ENCODE measurements at regions not wholly inside any gene's neighbourhood (a gene's known extent, or its start where the extent isn't known, plus 50 kb on each side); places are given as distances from the start of the nearest gene placed in this dataset.

GRCh38 chr4:184329659-184330400, 112.2 kb upstream of the ENPP6 start:
- Histone ChIP-seq H2BK15ac (ENCODE audit: low read length) (no peak overlapping the region), H4K91ac (ENCODE audit: low read depth, low read length, poor library complexity) (no peak overlapping the region), H3K36me3 (replicated peaks in 1 of 2; ENCODE audit: control insufficient read depth in 2 of 2, insufficient read depth in 2 of 2, low read length in 2 of 2) (no peaks in the 10 kb centered on the region), H2AFZ (ENCODE audit: low read length) (no peak overlapping the region), H3K79me1 (ENCODE audit: low read depth, low read length) (no peaks in the 10 kb centered on the region), H3K27ac (replicated peaks; ENCODE audit: low read length) (no peak overlapping the region), H3K4me3 (ENCODE audit: low read length in 2 of 2) (no peak overlapping the region), H3K9ac (ENCODE audit: low read depth, low read length, poor library complexity) (no peak overlapping the region), H2BK12ac (ENCODE audit: low read length) (no peak overlapping the region), H3K4me1 (ENCODE audit: control insufficient read depth in 2 of 2, insufficient read depth in 1 of 2, low read depth in 1 of 2, low read length in 2 of 2) (peaks cover 0 to 2% of the 10 kb centered on the region in 2 donors), H4K8ac (ENCODE audit: low read depth, low read length) (no peak overlapping the region), H3K9me3 (replicated peaks in 1 of 2; ENCODE audit: control insufficient read depth in 2 of 2, insufficient read depth in 1 of 2, low read depth in 1 of 2, low read length in 2 of 2) (no peaks in the 10 kb centered on the region), H2BK5ac (ENCODE audit: low read length) (no peak overlapping the region), H3K23ac (ENCODE audit: low read depth, low read length, poor library complexity) (no peak overlapping the region), H3K14ac (ENCODE audit: low read length) (no peak overlapping the region), H2AK5ac (ENCODE audit: low read depth, low read length) (no peak overlapping the region), H3K18ac (ENCODE audit: low read length) (no peak overlapping the region), H3K4me2 (ENCODE audit: insufficient read depth, low read length, poor library complexity, severe bottlenecking) (no peak overlapping the region), H3K27me3 (ENCODE audit: control insufficient read depth in 3 of 3, insufficient read depth in 3 of 3, low read depth in 1 of 3, low read length in 3 of 3) (no peaks in the 10 kb centered on the region), H2BK120ac (ENCODE audit: low read depth, low read length) (no peak overlapping the region), H3K4ac (ENCODE audit: low read length) (no peak overlapping the region)
- DNase-seq (ENCODE audit: low spot score), result no peak
- WGBS, 2 donors (ENCODE audit: extremely low coverage in 2 of 2, insufficient read length in 2 of 2, insufficient replicate concordance in 1 of 2), result no CpG with 5 or more reads among the region's 14 CpGs

GRCh38 chr4:184329235-184329634, 111.6 kb upstream of the ENPP6 start:
- H2AK5ac ChIP-seq (ENCODE audit: low read depth, low read length), result no peak overlapping the region
- peaks cover 0 to 2% of the 10 kb centered on the region in 2 donors for H3K4me1 ChIP-seq (ENCODE audit: control insufficient read depth in 2 of 2, insufficient read depth in 1 of 2, low read depth in 1 of 2, low read length in 2 of 2)
- H2BK15ac ChIP-seq (ENCODE audit: low read length), result no peak overlapping the region
- no CpG with 5 or more reads among the region's 9 CpGs for WGBS, 2 donors (ENCODE audit: extremely low coverage in 2 of 2, insufficient read length in 2 of 2, insufficient replicate concordance in 1 of 2)
- H3K4ac ChIP-seq (ENCODE audit: low read length), result no peak overlapping the region
- H3K9ac ChIP-seq (ENCODE audit: low read depth, low read length, poor library complexity), result no peak overlapping the region
- no peak overlapping the region for H2BK120ac ChIP-seq (ENCODE audit: low read depth, low read length)
- no peak overlapping the region for H3K18ac ChIP-seq (ENCODE audit: low read length)
- H3K27me3 ChIP-seq (ENCODE audit: control insufficient read depth in 3 of 3, insufficient read depth in 3 of 3, low read depth in 1 of 3, low read length in 3 of 3), result no peaks in the 10 kb centered on the region
- DNase-seq (ENCODE audit: low spot score), result no peak
- H3K4me2 ChIP-seq (ENCODE audit: insufficient read depth, low read length, poor library complexity, severe bottlenecking), result no peak overlapping the region
- H2AFZ ChIP-seq (ENCODE audit: low read length), result no peak overlapping the region
- H4K91ac ChIP-seq (ENCODE audit: low read depth, low read length, poor library complexity), result no peak overlapping the region
- H3K79me1 ChIP-seq (ENCODE audit: low read depth, low read length), result no peaks in the 10 kb centered on the region
- H4K8ac ChIP-seq (ENCODE audit: low read depth, low read length), result no peak overlapping the region
- no peaks in the 10 kb centered on the region for H3K36me3 ChIP-seq (replicated peaks in 1 of 2; ENCODE audit: control insufficient read depth in 2 of 2, insufficient read depth in 2 of 2, low read length in 2 of 2)
- no peak overlapping the region for H3K4me3 ChIP-seq (ENCODE audit: low read length in 2 of 2)
- H3K27ac ChIP-seq (replicated peaks; ENCODE audit: low read length), result no peak overlapping the region
- H2BK5ac ChIP-seq (ENCODE audit: low read length), result no peak overlapping the region
- H3K14ac ChIP-seq (ENCODE audit: low read length), result no peak overlapping the region
- H2BK12ac ChIP-seq (ENCODE audit: low read length), result no peak overlapping the region
- H3K23ac ChIP-seq (ENCODE audit: low read depth, low read length, poor library complexity), result no peak overlapping the region
- H3K9me3 ChIP-seq (replicated peaks in 1 of 2; ENCODE audit: control insufficient read depth in 2 of 2, insufficient read depth in 1 of 2, low read depth in 1 of 2, low read length in 2 of 2), result no peaks in the 10 kb centered on the region

- Histone ChIP-seq H2BK5ac (ENCODE audit: low read length) (no peak overlapping the region), H3K4me3 (ENCODE audit: low read length in 2 of 2) (no peak overlapping the region), H2AK5ac (ENCODE audit: low read depth, low read length) (no peak overlapping the region), H3K14ac (ENCODE audit: low read length) (no peak overlapping the region), H2AFZ (ENCODE audit: low read length) (no peak overlapping the region), H3K9me3 (replicated peaks in 1 of 2; ENCODE audit: control insufficient read depth in 2 of 2, insufficient read depth in 1 of 2, low read depth in 1 of 2, low read length in 2 of 2) (no peaks in the 10 kb centered on the region), H3K9ac (ENCODE audit: low read depth, low read length, poor library complexity) (no peak overlapping the region), H3K18ac (ENCODE audit: low read length) (no peak overlapping the region), H2BK120ac (ENCODE audit: low read depth, low read length) (no peak overlapping the region), H3K27ac (replicated peaks; ENCODE audit: low read length) (no peak overlapping the region), H4K8ac (ENCODE audit: low read depth, low read length) (no peak overlapping the region), H3K36me3 (replicated peaks in 1 of 2; ENCODE audit: control insufficient read depth in 2 of 2, insufficient read depth in 2 of 2, low read length in 2 of 2) (no peaks in the 10 kb centered on the region), H3K27me3 (ENCODE audit: control insufficient read depth in 3 of 3, insufficient read depth in 3 of 3, low read depth in 1 of 3, low read length in 3 of 3) (no peaks in the 10 kb centered on the region), H3K23ac (ENCODE audit: low read depth, low read length, poor library complexity) (no peak overlapping the region), H3K4ac (ENCODE audit: low read length) (no peak overlapping the region), H4K91ac (ENCODE audit: low read depth, low read length, poor library complexity) (no peak overlapping the region), H2BK15ac (ENCODE audit: low read length) (no peak overlapping the region), H3K4me2 (ENCODE audit: insufficient read depth, low read length, poor library complexity, severe bottlenecking) (no peak overlapping the region), H3K79me1 (ENCODE audit: low read depth, low read length) (no peaks in the 10 kb centered on the region), H3K4me1 (ENCODE audit: control insufficient read depth in 2 of 2, insufficient read depth in 1 of 2, low read depth in 1 of 2, low read length in 2 of 2) (peaks cover 0 to 2% of the 10 kb centered on the region in 2 donors), H2BK12ac (ENCODE audit: low read length) (no peak overlapping the region)
- DNase-seq (ENCODE audit: low spot score), result no peak
- no CpG with 5 or more reads among the region's 7 CpGs for WGBS, 2 donors (ENCODE audit: extremely low coverage in 2 of 2, insufficient read length in 2 of 2, insufficient replicate concordance in 1 of 2)
Measured at GRCh38 chr4:184328022-184328736, 110.5 kb upstream of the ENPP6 start.

GRCh38 chr4:184324939-184325477, 107.3 kb upstream of the ENPP6 start:
- no peaks in the 10 kb centered on the region for H3K9me3 ChIP-seq (replicated peaks in 1 of 2; ENCODE audit: control insufficient read depth in 2 of 2, insufficient read depth in 1 of 2, low read depth in 1 of 2, low read length in 2 of 2)
- no peak overlapping the region for H2BK12ac ChIP-seq (ENCODE audit: low read length)
- no peaks in the 10 kb centered on the region for H3K36me3 ChIP-seq (replicated peaks in 1 of 2; ENCODE audit: control insufficient read depth in 2 of 2, insufficient read depth in 2 of 2, low read length in 2 of 2)
- H3K4me2 ChIP-seq (ENCODE audit: insufficient read depth, low read length, poor library complexity, severe bottlenecking), result no peak overlapping the region
- H3K9ac ChIP-seq (ENCODE audit: low read depth, low read length, poor library complexity), result no peak overlapping the region
- WGBS, 2 donors (ENCODE audit: extremely low coverage in 2 of 2, insufficient read length in 2 of 2, insufficient replicate concordance in 1 of 2), result no CpG with 5 or more reads among the region's 6 CpGs
- no peak overlapping the region for H2AK5ac ChIP-seq (ENCODE audit: low read depth, low read length)
- no peak overlapping the region for H3K14ac ChIP-seq (ENCODE audit: low read length)
- no peak overlapping the region for H3K4me3 ChIP-seq (ENCODE audit: low read length in 2 of 2)
- H2BK15ac ChIP-seq (ENCODE audit: low read length), result no peak overlapping the region
- no peak overlapping the region for H3K27ac ChIP-seq (replicated peaks; ENCODE audit: low read length)
- H3K27me3 ChIP-seq (ENCODE audit: control insufficient read depth in 3 of 3, insufficient read depth in 3 of 3, low read depth in 1 of 3, low read length in 3 of 3), result no peaks in the 10 kb centered on the region
- H3K18ac ChIP-seq (ENCODE audit: low read length), result no peak overlapping the region
- no peak for DNase-seq (ENCODE audit: low spot score)
- peaks cover 0 to 2% of the 10 kb centered on the region in 2 donors for H3K4me1 ChIP-seq (ENCODE audit: control insufficient read depth in 2 of 2, insufficient read depth in 1 of 2, low read depth in 1 of 2, low read length in 2 of 2)
- no peaks in the 10 kb centered on the region for H3K79me1 ChIP-seq (ENCODE audit: low read depth, low read length)
- H3K23ac ChIP-seq (ENCODE audit: low read depth, low read length, poor library complexity), result no peak overlapping the region
- H4K91ac ChIP-seq (ENCODE audit: low read depth, low read length, poor library complexity), result no peak overlapping the region
- H2AFZ ChIP-seq (ENCODE audit: low read length), result no peak overlapping the region
- H4K8ac ChIP-seq (ENCODE audit: low read depth, low read length), result no peak overlapping the region
- no peak overlapping the region for H2BK5ac ChIP-seq (ENCODE audit: low read length)
- no peak overlapping the region for H3K4ac ChIP-seq (ENCODE audit: low read length)
- H2BK120ac ChIP-seq (ENCODE audit: low read depth, low read length), result no peak overlapping the region
